GM12878 (cell line): ENCODE measurements at regions not wholly inside any gene's neighbourhood (a gene's known extent, or its start where the extent isn't known, plus 50 kb on each side); places are given as distances from the start of the nearest gene placed in this dataset.

Source experiments
- ATAC-seq: fragments of 200-7000 bp; cut with Tn5 transposase; 3 replicates; pipeline ENCODE4 v1.9.1; 2020; ENCODE audit warnings: mild to moderate bottlenecking, moderate library complexity
- BruUV-seq: library from RNA; stranded (reverse); fragments of 400-500 nt; replicated peaks from 2 replicates; lab custom pipeline; 2021; lab: Mats Ljungman, UMichigan
- CTCF ChIA-PET: fragments of 300-600 bp; sonication (Branson Sonifier 250); formaldehyde crosslinking; extraction: SDS; loops from one replicate; lab custom pipeline; 2021; ENCODE audit warnings: inconsistent platforms; lab: Yijun Ruan, JAX
- POLR2A ChIA-PET: fragments of 350-600 bp; formaldehyde crosslinking; extraction: SDS; loops from one replicate; lab custom pipeline; 2021; ENCODE audit warnings: inconsistent platforms; lab: Charles Lee
- RAD21 ChIA-PET: fragments of 300-600 bp; sonication (Branson Sonifier 250); formaldehyde crosslinking; loops from one replicate; lab custom pipeline; 2023; ENCODE audit warnings: antibody characterized with exemption; ENCODE audit not compliant: unreplicated experiment; lab: Charles Lee
- SMC1A ChIA-PET: fragments of 300-600 bp; sonication (Branson Sonifier 250); formaldehyde crosslinking; loops from one replicate; lab custom pipeline; 2023; ENCODE audit not compliant: unreplicated experiment, uncharacterized antibody; lab: Charles Lee
- DNase-seq: peaks from one replicate; pipeline ENCODE4 v3.0.0-alpha.2; 2011; ENCODE audit warnings: low read depth, low spot score
- FAIRE-seq: peaks from 3 replicates; lab custom pipeline; 2011; peaks lifted over from hg19 to GRCh38; lab: Jason Lieb, UNC
- H2AFZ ChIP-seq: 2 replicates; pipeline ENCODE4 v1.6.0; 2011; ENCODE audit warnings: low read depth, low read length, control low read depth; ENCODE audit not compliant: control insufficient read depth
- H3K27ac ChIP-seq: 2 replicates; pipeline ENCODE4 v1.5.1; 2011; ENCODE audit warnings: control low read depth; ENCODE audit not compliant: control insufficient read depth, insufficient read depth
- H3K27me3 ChIP-seq, 2 experiments: replicated peaks in 1 of 2; 2 replicates each; pipeline versions ENCODE4 v1.6.0 to v1.6.1; 2011; ENCODE audit warnings: low read length in 1 of 2; ENCODE audit not compliant: control insufficient read depth in 2 of 2, insufficient read depth in 2 of 2
- H3K36me3 ChIP-seq, 2 experiments: 2 replicates each; pipeline ENCODE4 v1.5.1; 2011; ENCODE audit warnings: low read length in 1 of 2; ENCODE audit not compliant: control insufficient read depth in 2 of 2, insufficient read depth in 2 of 2
- H3K4me1 ChIP-seq: 2 replicates; pipeline ENCODE4 v1.6.1; 2011; ENCODE audit warnings: mild to moderate bottlenecking, low read length, moderate library complexity, mixed read lengths; ENCODE audit not compliant: control insufficient read depth, insufficient read depth
- H3K4me2 ChIP-seq: 2 replicates; pipeline ENCODE4 v1.6.0; 2011; ENCODE audit warnings: control low read depth; ENCODE audit not compliant: control insufficient read depth, insufficient read depth
- H3K4me3 ChIP-seq: fragments of 200-600 bp; sonication (generic); 2 replicates; pipeline ENCODE4 v1.5.1; 2016
- H3K79me2 ChIP-seq: 2 replicates; pipeline ENCODE4 v1.6.0; 2011; ENCODE audit warnings: low read length; ENCODE audit not compliant: control insufficient read depth, insufficient read depth
- H3K9ac ChIP-seq: 2 replicates; pipeline ENCODE4 v1.8.0; 2011; ENCODE audit warnings: low read length, control low read depth, mixed read lengths; ENCODE audit not compliant: control insufficient read depth, insufficient read depth
- H3K9me3 ChIP-seq: replicated peaks from 3 replicates; pipeline ENCODE4 v1.5.1; 2011; ENCODE audit warnings: mild to moderate bottlenecking, low read length; ENCODE audit not compliant: control insufficient read depth, insufficient read depth
- H4K20me1 ChIP-seq: 2 replicates; pipeline ENCODE4 v1.6.0; 2011; ENCODE audit not compliant: control insufficient read depth, insufficient read depth
- ATF7 ChIP-seq: fragments of 450-650 bp; IDR thresholded peaks from 2 replicates; pipeline ENCODE4 v1.6.1; 2016; ENCODE audit warnings: low read depth, mild to moderate bottlenecking
- BHLHE40 ChIP-seq, 2 experiments: fragments of 450-650 bp in 1 of 2; IDR thresholded peaks; 2 replicates each; pipeline ENCODE4 v1.6.1; 2011 to 2017; ENCODE audit warnings: low read depth in 2 of 2, borderline replicate concordance in 1 of 2, improper control_type of control experiment in 1 of 2, low read length in 1 of 2, mild to moderate bottlenecking in 1 of 2
- CREB1 ChIP-seq: IDR thresholded peaks from 2 replicates; pipeline ENCODE4 v1.6.1; 2012; ENCODE audit warnings: low read depth, mild to moderate bottlenecking, inconsistent platforms
- ESRRA ChIP-seq: IDR thresholded peaks from 2 replicates; pipeline ENCODE4 v1.6.1; 2012; ENCODE audit warnings: mild to moderate bottlenecking, low read length, improper control_type of control experiment
- FOXK2 ChIP-seq: fragments of 450-650 bp; IDR thresholded peaks from 2 replicates; pipeline ENCODE4 v1.6.1; 2017; ENCODE audit warnings: mild to moderate bottlenecking, moderate library complexity
- PAX8 ChIP-seq: fragments of 450-650 bp; IDR thresholded peaks from 2 replicates; pipeline ENCODE4 v1.6.1; 2017; ENCODE audit warnings: mild to moderate bottlenecking, moderate library complexity
- PML ChIP-seq: IDR thresholded peaks from 2 replicates; pipeline ENCODE4 v1.6.1; 2012; ENCODE audit warnings: low read length, inconsistent platforms
- SIX5 ChIP-seq: IDR thresholded peaks from 2 replicates; pipeline ENCODE4 v1.6.1; 2011; ENCODE audit warnings: mild to moderate bottlenecking, low read depth, low read length, moderate library complexity; ENCODE audit not compliant: severe bottlenecking
- SMAD5 ChIP-seq: IDR thresholded peaks from 2 replicates; pipeline ENCODE4 v1.6.1; 2016; ENCODE audit warnings: antibody characterized with exemption, low read depth
- SPI1 ChIP-seq: IDR thresholded peaks from 2 replicates; pipeline ENCODE4 v1.6.1; 2011; ENCODE audit warnings: low read depth, mild to moderate bottlenecking, low read length, moderate library complexity, borderline replicate concordance; ENCODE audit not compliant: insufficient read depth
- SRF ChIP-seq, 2 experiments: IDR thresholded peaks; 2 replicates each; pipeline ENCODE4 v1.6.1; 2011; ENCODE audit warnings: low read depth in 2 of 2, low read length in 2 of 2, mild to moderate bottlenecking in 1 of 2, moderate library complexity in 1 of 2
- STAT1 ChIP-seq: fragments of 450-650 bp; conservative IDR thresholded peaks from 2 replicates; pipeline ENCODE4 v1.6.1; 2014; ENCODE audit warnings: antibody characterized with exemption, mild to moderate bottlenecking
- TBL1XR1 ChIP-seq: IDR thresholded peaks from 2 replicates; pipeline ENCODE4 v1.6.1; 2012; ENCODE audit warnings: low read depth, low read length, improper control_type of control experiment
- USF2 ChIP-seq: IDR thresholded peaks from 2 replicates; pipeline ENCODE4 v1.6.1; 2011; ENCODE audit warnings: low read depth, low read length, improper control_type of control experiment, borderline replicate concordance
- ZBED1 ChIP-seq: IDR thresholded peaks from 2 replicates; pipeline ENCODE4 v1.6.1; 2016; ENCODE audit warnings: borderline replicate concordance
- WGBS: methylation state at CpG from one replicate; pipeline ENCODE4 v1.1.6; 2016; ENCODE audit warnings: low lambda C conversion rate; ENCODE audit not compliant: insufficient replicate concordance, insufficient coverage; ENCODE audit errors: missing lambda C conversion rate; 5-methylcytosine and 5-hydroxymethylcytosine counted together
- in situ Hi-C: fragments of 300-500 bp; cut with MboI; formaldehyde crosslinking; loops from 9 replicates; pipeline ENCODE4 v1.14.3; 2018; ENCODE audit warnings: mixed read lengths
- intact Hi-C: fragments of 100-400 bp; cut with micrococcal nuclease; formaldehyde crosslinking; loops from one replicate; pipeline ENCODE4 v1.14.2; 2022; ENCODE audit not compliant: unreplicated experiment
- TF ChIP-seq, protein P1 (sequence below): fragments of 450-650 bp; formaldehyde crosslinking; IDR thresholded peaks from 2 replicates; pipeline ENCODE4 v1.4.0; 2022; ENCODE audit warnings: mild to moderate bottlenecking, moderate library complexity
- TF ChIP-seq, protein P2 (sequence below): IDR thresholded peaks from 2 replicates; pipeline ENCODE4 v1.6.1; 2012; ENCODE audit warnings: improper control_type of control experiment, low read depth, low read length; ENCODE audit not compliant: insufficient replicate concordance

- Histone ChIP-seq H3K9ac (no peak overlapping the region), H2AFZ (no peak overlapping the region), H3K9me3 (no peaks in the 10 kb centered on the region), H3K4me3 (no peak overlapping the region), H3K4me1 (no peaks in the 10 kb centered on the region), H3K36me3 (no peaks in the 10 kb centered on the region), H3K27me3 (no peaks in the 10 kb centered on the region), H3K4me2 (no peak overlapping the region), H3K27ac (no peak overlapping the region), H3K79me2 (no peaks in the 10 kb centered on the region), H4K20me1 (no peaks in the 10 kb centered on the region)
- FAIRE-seq (no peak), DNase-seq (no peak), ATAC-seq (no peak)
- CTCF ChIA-PET: no interaction called here
- no TSS peak for BruUV-seq
- SMC1A ChIA-PET: interaction anchor here (0.8 kb wide), 1 partner anchor 11 kb away, joined by 4 read pairs; no protein-coding TSS in a partner anchor
- RAD21 ChIA-PET: no interaction called here
- POLR2A ChIA-PET: no interaction called here
- intact Hi-C loops (no loop called here), in situ Hi-C loops (no loop called here)
- 15% methylated on average over 3 of the region's 3 CpGs for WGBS
- no peak for TF ChIP-seq SMAD5
- no peak for TF ChIP-seq PML
- TF ChIP-seq CREB1: no peak
- TF ChIP-seq STAT1: no peak
- TF ChIP-seq PAX8: no peak
- TF ChIP-seq SRF (IDR thresholded peaks at IDR 0.05; ENCODE audit: low read depth in 2 of 2, low read length in 2 of 2): no peak
- TF ChIP-seq BHLHE40 (IDR thresholded peaks at IDR 0.05; ENCODE audit: borderline replicate concordance in 1 of 2, low read depth in 2 of 2, low read length in 1 of 2): no peak
- no peak for TF ChIP-seq TBL1XR1
- TF ChIP-seq ESRRA: no peak
- no peak for TF ChIP-seq FOXK2
- TF ChIP-seq, protein P1, sequence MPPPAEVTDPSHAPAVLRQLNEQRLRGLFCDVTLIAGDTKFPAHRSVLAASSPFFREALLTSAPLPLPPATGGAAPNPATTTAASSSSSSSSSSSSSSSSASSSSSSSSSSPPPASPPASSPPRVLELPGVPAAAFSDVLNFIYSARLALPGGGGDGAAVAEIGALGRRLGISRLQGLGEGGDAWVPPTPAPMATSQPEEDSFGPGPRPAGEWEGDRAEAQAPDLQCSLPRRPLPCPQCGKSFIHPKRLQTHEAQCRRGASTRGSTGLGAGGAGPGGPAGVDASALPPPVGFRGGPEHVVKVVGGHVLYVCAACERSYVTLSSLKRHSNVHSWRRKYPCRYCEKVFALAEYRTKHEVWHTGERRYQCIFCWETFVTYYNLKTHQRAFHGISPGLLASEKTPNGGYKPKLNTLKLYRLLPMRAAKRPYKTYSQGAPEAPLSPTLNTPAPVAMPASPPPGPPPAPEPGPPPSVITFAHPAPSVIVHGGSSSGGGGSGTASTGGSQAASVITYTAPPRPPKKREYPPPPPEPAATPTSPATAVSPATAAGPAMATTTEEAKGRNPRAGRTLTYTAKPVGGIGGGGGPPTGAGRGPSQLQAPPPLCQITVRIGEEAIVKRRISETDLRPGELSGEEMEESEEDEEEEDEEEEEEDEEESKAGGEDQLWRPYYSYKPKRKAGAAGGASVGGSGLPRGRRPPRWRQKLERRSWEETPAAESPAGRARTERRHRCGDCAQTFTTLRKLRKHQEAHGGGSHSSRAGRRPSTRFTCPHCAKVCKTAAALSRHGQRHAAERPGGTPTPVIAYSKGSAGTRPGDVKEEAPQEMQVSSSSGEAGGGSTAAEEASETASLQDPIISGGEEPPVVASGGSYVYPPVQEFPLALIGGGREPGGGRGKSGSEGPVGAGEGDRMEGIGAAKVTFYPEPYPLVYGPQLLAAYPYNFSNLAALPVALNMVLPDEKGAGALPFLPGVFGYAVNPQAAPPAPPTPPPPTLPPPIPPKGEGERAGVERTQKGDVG (CRISPR knock-in tag): no peak
- no peak for TF ChIP-seq SPI1
- TF ChIP-seq USF2: no peak
- no peak for TF ChIP-seq ATF7
- TF ChIP-seq, protein P2, sequence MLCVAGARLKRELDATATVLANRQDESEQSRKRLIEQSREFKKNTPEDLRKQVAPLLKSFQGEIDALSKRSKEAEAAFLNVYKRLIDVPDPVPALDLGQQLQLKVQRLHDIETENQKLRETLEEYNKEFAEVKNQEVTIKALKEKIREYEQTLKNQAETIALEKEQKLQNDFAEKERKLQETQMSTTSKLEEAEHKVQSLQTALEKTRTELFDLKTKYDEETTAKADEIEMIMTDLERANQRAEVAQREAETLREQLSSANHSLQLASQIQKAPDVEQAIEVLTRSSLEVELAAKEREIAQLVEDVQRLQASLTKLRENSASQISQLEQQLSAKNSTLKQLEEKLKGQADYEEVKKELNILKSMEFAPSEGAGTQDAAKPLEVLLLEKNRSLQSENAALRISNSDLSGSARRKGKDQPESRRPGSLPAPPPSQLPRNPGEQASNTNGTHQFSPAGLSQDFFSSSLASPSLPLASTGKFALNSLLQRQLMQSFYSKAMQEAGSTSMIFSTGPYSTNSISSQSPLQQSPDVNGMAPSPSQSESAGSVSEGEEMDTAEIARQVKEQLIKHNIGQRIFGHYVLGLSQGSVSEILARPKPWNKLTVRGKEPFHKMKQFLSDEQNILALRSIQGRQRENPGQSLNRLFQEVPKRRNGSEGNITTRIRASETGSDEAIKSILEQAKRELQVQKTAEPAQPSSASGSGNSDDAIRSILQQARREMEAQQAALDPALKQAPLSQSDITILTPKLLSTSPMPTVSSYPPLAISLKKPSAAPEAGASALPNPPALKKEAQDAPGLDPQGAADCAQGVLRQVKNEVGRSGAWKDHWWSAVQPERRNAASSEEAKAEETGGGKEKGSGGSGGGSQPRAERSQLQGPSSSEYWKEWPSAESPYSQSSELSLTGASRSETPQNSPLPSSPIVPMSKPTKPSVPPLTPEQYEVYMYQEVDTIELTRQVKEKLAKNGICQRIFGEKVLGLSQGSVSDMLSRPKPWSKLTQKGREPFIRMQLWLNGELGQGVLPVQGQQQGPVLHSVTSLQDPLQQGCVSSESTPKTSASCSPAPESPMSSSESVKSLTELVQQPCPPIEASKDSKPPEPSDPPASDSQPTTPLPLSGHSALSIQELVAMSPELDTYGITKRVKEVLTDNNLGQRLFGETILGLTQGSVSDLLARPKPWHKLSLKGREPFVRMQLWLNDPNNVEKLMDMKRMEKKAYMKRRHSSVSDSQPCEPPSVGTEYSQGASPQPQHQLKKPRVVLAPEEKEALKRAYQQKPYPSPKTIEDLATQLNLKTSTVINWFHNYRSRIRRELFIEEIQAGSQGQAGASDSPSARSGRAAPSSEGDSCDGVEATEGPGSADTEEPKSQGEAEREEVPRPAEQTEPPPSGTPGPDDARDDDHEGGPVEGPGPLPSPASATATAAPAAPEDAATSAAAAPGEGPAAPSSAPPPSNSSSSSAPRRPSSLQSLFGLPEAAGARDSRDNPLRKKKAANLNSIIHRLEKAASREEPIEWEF: no peak
- TF ChIP-seq SIX5: no peak
- TF ChIP-seq ZBED1: no peak
These were observed 791.7 kb upstream of the CDH10 start for GRCh38 chr5:25436452-25436851.
